Tibial artery (tissue), 4 donors: ENCODE measurements at regions not wholly inside any gene's neighbourhood (a gene's known extent, or its start where the extent isn't known, plus 50 kb on each side); places are given as distances from the start of the nearest gene placed in this dataset.
A peak's percentile ranks its signal among the peaks of the same experiment; 100 is the strongest.

Experiments
- DNase-seq, 2 donors: peaks; one replicate each; pipeline ENCODE4 v3.0.0-alpha.2; 2019
- H3K27ac ChIP-seq, 2 donors: fragments of 200-600 bp; sonication (generic) in 1 of 2; 1 replicate in 1 of 2; 2 replicates in 1 of 2; pipeline ENCODE4 v1.5.1; 2018 to 2019; ENCODE audit warnings: mild to moderate bottlenecking in 1 of 2
- H3K27me3 ChIP-seq, 2 donors: fragments of 200-600 bp; sonication (generic) in 1 of 2; one replicate each; pipeline versions ENCODE4 v1.5.1 to v1.6.0; 2016 to 2019
- H3K36me3 ChIP-seq, 3 donors: fragments of 200-600 bp; sonication (generic) in 2 of 3; one replicate each; pipeline ENCODE4 v1.5.1; 2016 to 2019; ENCODE audit warnings: mild to moderate bottlenecking in 2 of 3
- H3K4me1 ChIP-seq, 4 donors: fragments of 200-600 bp; sonication (generic) in 2 of 4; 1 replicate in 3 of 4; 2 replicates in 1 of 4; pipeline ENCODE4 v1.5.1; 2016 to 2019
- H3K4me3 ChIP-seq, 2 donors: fragments of 200-600 bp; sonication (generic) in 1 of 2; 1 replicate in 1 of 2; 2 replicates in 1 of 2; pipeline ENCODE4 v1.5.1; 2018 to 2019; ENCODE audit warnings: mild to moderate bottlenecking in 2 of 2
- H3K9me3 ChIP-seq, 3 donors: fragments of 200-600 bp; sonication (generic) in 1 of 3; one replicate each; pipeline ENCODE4 v1.5.1; 2016 to 2019
- CTCF ChIP-seq, 2 experiments: fragments of 200-600 bp in 1 of 2; fragments of 450-650 bp in 1 of 2; IDR thresholded peaks; one replicate each; pipeline ENCODE4 v1.5.1; 2017 to 2019; ENCODE audit warnings: antibody characterized with exemption in 2 of 2, mild to moderate bottlenecking in 1 of 2, moderate library complexity in 1 of 2
- intact Hi-C: fragments of 100-400 bp; cut with DNase I; formaldehyde crosslinking; loops from one replicate; pipeline ENCODE4 v1.15.0; 2023; ENCODE audit warnings: low total_unique reads

DNA sequence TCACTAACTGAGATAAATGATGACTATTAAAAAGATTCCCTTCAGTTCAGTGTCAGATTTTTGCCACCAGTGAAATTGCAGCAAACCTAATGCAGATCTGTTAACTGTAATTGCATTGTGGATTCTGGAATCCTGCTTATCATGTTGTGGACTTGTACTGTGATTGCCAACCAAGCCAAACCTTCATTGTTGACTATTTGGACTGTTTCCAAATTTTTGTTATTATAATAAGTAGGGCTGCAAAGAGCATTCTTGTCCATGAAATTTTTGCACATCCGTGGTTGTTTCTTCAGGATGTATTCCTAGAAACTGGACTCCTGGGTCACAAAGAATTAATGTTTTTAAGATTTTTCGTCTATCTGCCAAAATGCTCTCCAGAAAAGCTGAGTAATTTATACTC lies 281.6 kb upstream of the ZMIZ1 start:
- H3K27ac ChIP-seq = peak overlapping the region in 1 of 2 donors; percentile 39
- no peaks in the 10 kb centered on the region for H3K36me3 ChIP-seq
- H3K27me3 ChIP-seq = no peaks in the 10 kb centered on the region
- no peak overlapping the region for H3K4me3 ChIP-seq
- TF ChIP-seq CTCF (IDR thresholded peaks at IDR 0.05) = no peak
- DNase-seq = no peak
- H3K9me3 ChIP-seq = no peaks in the 10 kb centered on the region
- H3K4me1 ChIP-seq = peaks cover 0 to 37% (median 2%) of the 10 kb centered on the region in 4 donors
- intact Hi-C loops = loop anchor here (5.0 kb wide), 1 partner anchor 1330 kb away; no protein-coding TSS in a partner anchor

DNA sequence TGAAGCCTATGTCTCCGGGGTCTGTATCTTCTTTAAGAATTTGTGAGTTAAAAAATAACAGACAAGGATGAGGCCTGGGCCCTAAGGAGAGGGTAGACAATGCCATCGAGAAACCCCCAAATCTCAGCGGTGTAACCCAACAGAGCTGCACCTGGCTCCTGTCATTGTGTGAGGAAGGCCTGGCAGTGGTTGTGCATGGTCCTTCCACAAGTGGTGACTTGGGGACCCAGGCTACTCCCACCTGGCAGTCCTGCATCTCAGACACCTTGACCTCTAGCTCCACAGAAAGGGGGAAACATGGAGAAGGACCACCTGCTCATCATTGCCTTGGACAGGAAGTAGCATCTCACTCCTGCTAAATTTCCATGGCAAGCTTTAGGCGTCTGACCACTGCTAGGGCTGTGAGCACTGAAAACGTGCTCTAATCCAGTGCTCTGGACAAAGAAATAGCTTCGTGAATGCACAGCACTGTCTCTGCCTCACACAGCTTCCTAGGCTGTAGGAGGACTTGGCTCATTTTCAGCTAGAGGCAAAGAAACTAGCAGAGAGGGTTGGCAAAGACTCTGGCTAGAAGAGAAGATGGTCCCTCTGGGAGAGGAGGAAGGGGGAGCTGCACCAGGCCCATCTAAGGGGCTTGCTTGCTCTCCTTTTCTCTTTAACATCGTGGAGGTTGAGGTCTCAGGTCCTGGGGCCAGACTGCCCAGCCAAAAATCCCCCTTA lies 273.9 kb upstream of the ZMIZ1 start:
- Histone ChIP-seq H3K4me1 (no peaks in the 10 kb centered on the region), H3K27me3 (no peaks in the 10 kb centered on the region), H3K4me3 (no peak overlapping the region), H3K9me3 (peaks cover 0 to 4% (median 0%) of the 10 kb centered on the region in 3 donors), H3K27ac (no peak overlapping the region), H3K36me3 (no peaks in the 10 kb centered on the region)
- DNase-seq = peak in 1 of 2 donors; percentile 12
- no peak for TF ChIP-seq CTCF (IDR thresholded peaks at IDR 0.05)
- intact Hi-C loops = no loop called here

GRCh38 chr10:78798976-78799730 lies 269.6 kb upstream of the ZMIZ1 start:
- Histone ChIP-seq H3K27ac (no peak overlapping the region), H3K9me3 (no peaks in the 10 kb centered on the region), H3K4me1 (peaks cover 0 to 22% (median 13%) of the 10 kb centered on the region in 4 donors), H3K4me3 (no peak overlapping the region), H3K36me3 (no peaks in the 10 kb centered on the region), H3K27me3 (no peaks in the 10 kb centered on the region)
- intact Hi-C loops = no loop called here
- no peak for DNase-seq
- no peak for TF ChIP-seq CTCF (IDR thresholded peaks at IDR 0.05)

GRCh38 chr10:78800006-78800405 lies 268.8 kb upstream of the ZMIZ1 start:
- H3K27me3 ChIP-seq = no peaks in the 10 kb centered on the region
- TF ChIP-seq CTCF (IDR thresholded peaks at IDR 0.05) = no peak
- no peak overlapping the region for H3K4me3 ChIP-seq
- H3K9me3 ChIP-seq = no peaks in the 10 kb centered on the region
- intact Hi-C loops = loop anchor here (10.0 kb wide), 2 partner anchors 105 to 175 kb away; no protein-coding TSS in a partner anchor
- peaks cover 0 to 30% (median 19%) of the 10 kb centered on the region in 4 donors for H3K4me1 ChIP-seq
- no peak for DNase-seq
- no peaks in the 10 kb centered on the region for H3K36me3 ChIP-seq
- no peak overlapping the region for H3K27ac ChIP-seq

DNA sequence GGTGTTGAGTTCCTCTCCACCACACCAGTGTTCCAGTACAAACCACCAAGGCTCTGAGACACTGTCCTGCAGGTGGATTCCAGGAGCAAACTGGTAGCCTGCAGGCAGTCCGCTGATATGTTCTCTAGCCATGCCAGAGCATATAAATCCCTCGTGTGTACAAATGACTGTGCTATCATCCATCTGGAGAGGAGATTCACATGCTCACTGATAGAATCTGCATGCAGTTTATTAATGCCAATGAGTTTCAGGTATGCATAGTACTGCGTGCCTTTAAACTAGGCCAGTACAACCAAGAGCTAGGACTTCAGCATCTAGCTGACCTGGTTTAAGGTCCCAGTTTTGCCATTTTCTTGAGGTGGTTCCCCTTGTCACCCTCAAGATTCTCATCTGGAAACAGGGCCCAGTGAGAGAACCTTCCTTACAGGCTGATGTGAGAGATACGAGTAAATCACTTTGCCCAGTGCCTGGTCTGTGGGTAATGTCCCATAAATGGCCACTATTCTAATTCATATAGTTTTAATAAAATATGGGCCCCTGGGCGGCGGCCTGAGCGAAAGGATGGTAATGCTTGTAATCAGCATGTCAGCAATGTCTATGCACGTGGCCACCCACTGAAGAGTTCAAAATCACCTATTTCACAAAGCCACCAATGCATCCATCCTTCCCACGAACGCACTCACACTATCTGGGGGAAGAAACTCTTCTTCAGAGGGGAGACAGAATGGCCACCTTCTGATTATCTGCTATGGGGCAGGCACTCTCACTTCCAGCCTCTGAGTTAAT lies 268.0 kb upstream of the ZMIZ1 start:
- DNase-seq = no peak
- H3K4me1 ChIP-seq = peaks cover 0 to 37% (median 25%) of the 10 kb centered on the region in 4 donors
- H3K27ac ChIP-seq = no peak overlapping the region
- H3K27me3 ChIP-seq = no peaks in the 10 kb centered on the region
- no peak for TF ChIP-seq CTCF (IDR thresholded peaks at IDR 0.05)
- no peak overlapping the region for H3K4me3 ChIP-seq
- no peaks in the 10 kb centered on the region for H3K9me3 ChIP-seq
- H3K36me3 ChIP-seq = no peaks in the 10 kb centered on the region
- intact Hi-C loops = loop anchor here (10.0 kb wide), 2 partner anchors 106 to 174 kb away; no protein-coding TSS in a partner anchor
